ACC112 (cell line): ENCODE measurements at regions not wholly inside any gene's neighbourhood (a gene's known extent, or its start where the extent isn't known, plus 50 kb on each side); places are given as distances from the start of the nearest gene placed in this dataset.
"Not testable (repeated sequence)": the region's sequence is repeated elsewhere in the genome, so short reads cannot be mapped to it uniquely, and the experiment has no call there.

Source experiments
- H2AFZ ChIP-seq: fragments of 200-600 bp; sonication (generic); one replicate; pipeline ENCODE4 v1.6.0; 2017; ENCODE audit warnings: antibody characterized with exemption, low read length; ENCODE audit not compliant: unreplicated experiment
- H3K27ac ChIP-seq: fragments of 200-600 bp; sonication (generic); 2 replicates; pipeline ENCODE4 v1.5.1; 2014; ENCODE audit warnings: low read depth, mild to moderate bottlenecking, antibody characterized with exemption, low read length, moderate library complexity
- H3K27me3 ChIP-seq: fragments of 200-600 bp; sonication (generic); 2 replicates; pipeline ENCODE4 v1.6.1; 2014; ENCODE audit warnings: mild to moderate bottlenecking, antibody characterized with exemption, low read length, moderate library complexity, mixed read lengths; ENCODE audit not compliant: insufficient read depth
- H3K36me3 ChIP-seq: fragments of 200-600 bp; sonication (generic); 2 replicates; pipeline ENCODE4 v1.6.1; 2016; ENCODE audit warnings: mild to moderate bottlenecking, antibody characterized with exemption, low read length, moderate library complexity, mixed read lengths; ENCODE audit not compliant: insufficient read depth
- H3K4me1 ChIP-seq: fragments of 200-600 bp; sonication (generic); one replicate; pipeline ENCODE4 v1.6.1; 2016; ENCODE audit warnings: low read length, mixed read lengths; ENCODE audit not compliant: insufficient read depth, unreplicated experiment, control insufficient read depth
- H3K4me3 ChIP-seq: fragments of 200-600 bp; sonication (generic); 2 replicates; pipeline ENCODE4 v1.5.1; 2014; ENCODE audit warnings: mild to moderate bottlenecking, low read depth, low read length
- H3K79me2 ChIP-seq: fragments of 200-600 bp; sonication (generic); one replicate; pipeline ENCODE4 v1.6.0; 2016; ENCODE audit warnings: low read length; ENCODE audit not compliant: control insufficient read depth, unreplicated experiment, insufficient read depth

DNA sequence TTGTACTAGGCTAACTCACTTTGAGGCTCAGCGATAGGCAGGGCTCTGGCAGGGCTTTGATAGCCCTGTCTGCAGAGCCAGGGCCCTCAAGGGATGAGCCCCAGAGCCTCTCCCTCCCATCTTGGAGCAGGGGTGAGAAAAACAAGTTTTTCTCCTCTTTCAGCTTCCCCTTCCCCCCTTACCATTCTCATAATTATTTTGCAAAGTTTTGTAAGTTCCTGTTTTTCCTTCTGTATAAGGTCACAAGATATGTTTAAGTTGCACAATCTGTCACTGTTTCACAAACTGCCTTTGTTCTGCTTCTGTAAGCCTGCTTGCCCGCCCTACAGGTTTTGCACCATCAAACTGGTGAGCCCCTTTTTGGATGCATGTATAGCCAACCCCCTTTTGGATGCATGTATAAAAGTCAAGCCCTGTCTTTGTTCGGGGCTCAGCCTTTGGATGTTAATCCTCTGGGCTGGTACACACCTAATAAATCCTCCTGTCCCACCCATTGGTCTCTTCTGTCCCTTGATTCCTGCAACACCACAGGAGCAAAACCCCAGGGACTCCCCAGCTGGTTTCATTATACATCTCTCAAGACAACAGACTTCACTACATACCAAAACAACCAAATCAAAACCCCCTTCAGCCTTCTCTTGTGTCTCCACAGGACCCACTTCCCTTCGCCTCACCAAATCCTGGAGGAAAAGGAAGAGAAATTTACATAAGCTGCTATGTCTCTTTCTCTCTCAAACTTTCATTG, 52.5 kb upstream of the RESF1 start:
- Histone ChIP-seq H3K27me3 (0 out of 2 replicates have a peak, but pooled peaks cover 4% of the 10 kb centered on the region), H2AFZ (no peak overlapping the region), H3K36me3 (no peaks in the 10 kb centered on the region), H3K4me1 (no peaks in the 10 kb centered on the region), H3K27ac (no peak overlapping the region), H3K4me3 (no peak overlapping the region), H3K79me2 (no peaks in the 10 kb centered on the region)

DNA sequence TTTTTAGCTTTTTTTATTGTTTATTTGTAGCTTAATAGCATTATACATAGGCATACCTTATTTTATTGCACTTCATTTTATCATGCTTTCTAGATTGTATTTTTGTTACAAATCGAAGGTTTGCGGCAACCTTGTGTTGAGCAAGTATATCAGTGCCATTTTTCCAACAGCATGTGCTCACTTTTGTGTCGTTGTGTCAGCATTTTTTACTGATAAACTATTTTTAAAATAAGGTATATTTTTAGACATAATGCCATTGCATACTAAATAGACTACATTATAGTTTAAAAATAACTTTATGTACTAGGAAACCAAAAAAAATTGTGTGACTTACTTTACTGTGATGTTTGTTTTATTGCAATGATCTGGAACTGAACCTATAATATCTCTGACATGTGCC, 56.2 kb upstream of the RESF1 start:
- no peaks in the 10 kb centered on the region for H3K4me1 ChIP-seq
- H3K4me3 ChIP-seq, result no peak overlapping the region
- no peaks in the 10 kb centered on the region for H3K79me2 ChIP-seq
- H3K27ac ChIP-seq, result no peak overlapping the region
- no peak overlapping the region for H2AFZ ChIP-seq
- H3K27me3 ChIP-seq, result 0 out of 2 replicates have a peak, but pooled peaks cover 4% of the 10 kb centered on the region
- no peaks in the 10 kb centered on the region for H3K36me3 ChIP-seq

DNA sequence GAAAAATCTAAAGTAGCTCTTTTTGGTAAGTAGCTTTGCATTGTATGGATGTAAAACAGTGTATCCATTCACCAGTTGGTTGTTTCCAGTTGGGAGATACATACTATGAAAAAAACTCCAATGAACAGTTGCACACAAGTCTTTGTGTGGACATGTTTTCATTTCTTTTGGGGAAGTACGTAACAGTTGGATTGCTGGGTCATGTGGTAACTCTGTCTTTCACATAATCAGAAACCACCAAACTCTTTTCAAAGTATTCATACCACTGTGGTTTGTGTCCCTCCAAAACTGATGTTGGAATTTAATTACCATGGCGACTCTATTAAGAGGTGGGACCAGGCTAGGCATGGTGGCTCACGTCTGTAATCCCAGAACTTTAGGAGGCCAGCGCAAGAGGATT, 58.9 kb upstream of the RESF1 start:
- Histone ChIP-seq H3K36me3 (no peaks in the 10 kb centered on the region), H3K27me3 (peaks cover 4% of the 10 kb centered on the region; the same call in 1 of the 2 replicates), H3K4me3 (no peak overlapping the region), H3K4me1 (no peaks in the 10 kb centered on the region), H3K79me2 (no peaks in the 10 kb centered on the region), H2AFZ (no peak overlapping the region), H3K27ac (no peak overlapping the region)

DNA sequence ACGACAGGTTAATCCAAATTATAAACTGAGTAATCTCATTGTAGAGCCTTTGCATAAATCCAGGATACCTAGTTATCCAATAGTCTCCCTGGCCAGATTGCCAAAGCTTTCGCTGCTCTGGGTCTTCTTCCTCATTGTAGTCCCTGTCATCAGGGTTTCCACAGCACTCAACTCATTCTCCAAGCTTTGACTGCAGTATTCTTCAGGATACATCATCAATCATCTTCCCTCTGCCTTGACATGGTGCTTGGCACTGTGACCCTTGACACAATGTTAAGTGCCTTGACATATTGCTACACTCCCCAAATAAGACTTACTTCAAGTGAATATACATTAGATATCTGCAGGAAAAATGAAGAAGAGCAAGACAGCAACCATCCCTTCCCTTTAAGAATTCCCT, 60.1 kb upstream of the RESF1 start:
- Histone ChIP-seq H3K4me1 (no peaks in the 10 kb centered on the region), H3K27ac (no peak overlapping the region), H3K4me3 (no peak overlapping the region), H3K36me3 (no peaks in the 10 kb centered on the region), H3K79me2 (no peaks in the 10 kb centered on the region), H2AFZ (no peak overlapping the region), H3K27me3 (peaks cover 4% of the 10 kb centered on the region; the same call in 1 of the 2 replicates)

DNA sequence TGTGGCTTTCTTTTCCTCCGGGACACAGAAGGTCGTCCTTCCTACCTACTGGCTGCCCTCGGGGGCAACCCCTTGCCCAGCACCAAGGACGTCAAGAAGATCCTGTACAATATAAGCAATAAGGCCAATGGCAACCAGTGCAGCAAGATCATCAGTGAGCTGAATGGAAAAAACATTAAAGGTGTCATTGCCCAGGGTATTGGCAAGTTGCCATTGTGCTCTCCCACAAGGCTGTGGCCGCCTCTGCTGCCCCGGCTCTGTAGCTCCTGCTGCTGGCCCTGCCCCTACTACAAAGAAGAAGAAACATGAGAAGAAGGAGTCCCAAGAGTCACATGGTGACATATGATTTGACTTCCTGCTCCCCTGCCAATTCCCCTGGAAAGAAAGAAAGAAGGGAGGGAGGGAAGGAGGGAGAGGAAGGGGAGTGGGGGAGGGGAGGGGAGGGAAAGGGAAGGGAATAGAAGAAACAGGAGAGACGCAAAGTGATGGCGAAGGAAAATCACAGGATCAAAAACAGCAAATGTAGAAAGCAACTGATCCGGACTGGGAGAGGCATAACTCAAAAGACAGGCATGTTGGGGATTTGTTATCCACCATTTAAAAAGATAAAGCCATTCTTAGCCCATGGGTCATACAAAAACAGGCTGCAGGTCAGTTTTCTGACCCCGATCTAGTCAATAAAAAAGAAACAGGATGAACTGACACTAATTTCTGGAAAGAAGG, 61.3 kb upstream of the RESF1 start:
- Histone ChIP-seq H3K4me1 (no peaks in the 10 kb centered on the region), H3K79me2 (no peaks in the 10 kb centered on the region), H3K36me3 (no peaks in the 10 kb centered on the region), H3K4me3 (no peak overlapping the region), H2AFZ (no peak overlapping the region), H3K27ac (no peak overlapping the region), H3K27me3 (peaks cover 4% of the 10 kb centered on the region; the same call in 1 of the 2 replicates)

DNA sequence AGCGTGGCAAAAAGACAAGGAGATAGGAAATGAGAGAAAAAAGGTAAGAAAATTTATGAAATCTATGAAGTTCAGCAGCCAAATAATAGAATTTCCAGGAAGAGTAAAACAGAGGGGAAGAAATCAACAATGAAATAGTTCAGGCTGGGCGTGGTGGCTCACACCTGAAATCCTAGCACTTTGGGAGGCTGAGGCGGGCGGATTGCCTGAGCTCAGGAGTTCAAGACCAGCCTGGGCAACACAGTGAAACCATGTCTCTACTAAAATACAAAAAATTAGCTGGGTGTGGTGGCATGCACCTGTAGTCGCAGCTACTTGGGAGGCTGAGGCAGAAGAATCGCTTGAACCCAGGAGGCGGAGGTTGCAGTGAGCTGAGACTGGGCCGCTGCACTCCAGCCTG, 62.1 kb upstream of the RESF1 start:
- H3K27me3 ChIP-seq, H3K4me3 ChIP-seq, H3K27ac ChIP-seq, H3K79me2 ChIP-seq, H2AFZ ChIP-seq, H3K4me1 ChIP-seq, H3K36me3 ChIP-seq: not testable (repeated sequence)

DNA sequence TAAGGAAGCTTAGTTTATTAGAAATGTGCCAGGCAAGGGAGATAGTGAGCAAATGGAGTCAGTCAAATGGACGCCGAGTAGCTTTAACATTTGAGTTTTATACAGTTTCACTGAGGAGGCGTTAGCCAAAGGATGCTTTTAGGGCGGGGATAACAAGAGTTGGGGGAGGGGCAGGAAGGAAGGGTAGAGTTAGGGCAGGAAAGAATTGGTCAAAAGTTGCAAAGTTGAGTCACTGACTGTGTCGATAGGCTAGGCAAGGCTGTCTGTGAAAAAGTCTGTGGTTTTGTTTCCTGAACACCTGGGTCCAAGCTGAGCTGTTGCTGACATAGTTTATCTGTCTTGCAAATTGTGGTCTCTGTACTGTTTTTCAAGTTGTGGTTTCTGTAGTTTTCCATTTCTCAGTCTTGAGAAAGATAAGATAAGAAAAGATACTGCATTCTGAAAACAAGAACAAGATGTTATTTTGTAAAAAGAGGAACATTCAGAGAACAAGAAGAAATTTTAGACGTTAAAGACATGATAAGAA, 62.6 kb upstream of the RESF1 start:
- Histone ChIP-seq H3K4me1 (no peaks in the 10 kb centered on the region), H2AFZ (no peak overlapping the region), H3K27ac (no peak overlapping the region), H3K4me3 (no peak overlapping the region), H3K36me3 (no peaks in the 10 kb centered on the region), H3K79me2 (no peaks in the 10 kb centered on the region), H3K27me3 (peaks cover 4% of the 10 kb centered on the region; the same call in 1 of the 2 replicates)

DNA sequence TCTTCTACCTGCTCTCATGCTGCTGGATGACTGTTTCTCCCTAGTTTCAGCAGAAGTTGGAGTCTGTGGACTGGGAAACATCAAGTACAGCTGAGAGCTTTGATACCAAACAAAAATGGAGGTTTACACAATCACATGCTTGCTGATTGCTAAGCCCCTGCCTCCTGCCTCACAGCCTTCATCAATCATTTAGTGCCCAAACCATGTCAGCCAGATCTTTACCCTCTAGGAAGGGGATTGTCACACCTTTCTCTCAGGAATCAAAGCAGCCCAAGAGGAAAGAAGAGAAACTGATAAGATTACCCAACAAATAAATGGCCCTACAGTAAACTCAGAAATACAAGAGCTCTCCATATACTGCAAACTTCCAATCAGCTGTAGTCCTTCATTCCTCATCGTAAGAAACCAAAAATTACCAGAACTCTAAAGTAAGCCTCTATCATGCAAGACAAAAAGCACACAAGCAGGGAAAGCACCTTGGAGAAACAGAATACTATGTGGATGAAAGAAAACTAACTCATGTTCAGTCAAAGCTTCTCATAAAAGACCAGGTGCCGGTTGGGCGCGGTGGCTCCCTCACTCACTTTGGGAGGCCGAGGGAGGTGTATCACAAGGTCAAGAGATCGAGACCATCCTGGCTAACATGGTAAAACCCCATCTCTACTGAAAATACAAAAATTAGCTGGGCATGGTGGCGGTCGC, 63.6 kb upstream of the RESF1 start:
- Histone ChIP-seq H3K27ac (no peak overlapping the region), H3K27me3 (peaks cover 4% of the 10 kb centered on the region; the same call in 1 of the 2 replicates), H3K4me3 (no peak overlapping the region), H3K4me1 (no peaks in the 10 kb centered on the region), H2AFZ (no peak overlapping the region), H3K36me3 (no peaks in the 10 kb centered on the region), H3K79me2 (no peaks in the 10 kb centered on the region)

DNA sequence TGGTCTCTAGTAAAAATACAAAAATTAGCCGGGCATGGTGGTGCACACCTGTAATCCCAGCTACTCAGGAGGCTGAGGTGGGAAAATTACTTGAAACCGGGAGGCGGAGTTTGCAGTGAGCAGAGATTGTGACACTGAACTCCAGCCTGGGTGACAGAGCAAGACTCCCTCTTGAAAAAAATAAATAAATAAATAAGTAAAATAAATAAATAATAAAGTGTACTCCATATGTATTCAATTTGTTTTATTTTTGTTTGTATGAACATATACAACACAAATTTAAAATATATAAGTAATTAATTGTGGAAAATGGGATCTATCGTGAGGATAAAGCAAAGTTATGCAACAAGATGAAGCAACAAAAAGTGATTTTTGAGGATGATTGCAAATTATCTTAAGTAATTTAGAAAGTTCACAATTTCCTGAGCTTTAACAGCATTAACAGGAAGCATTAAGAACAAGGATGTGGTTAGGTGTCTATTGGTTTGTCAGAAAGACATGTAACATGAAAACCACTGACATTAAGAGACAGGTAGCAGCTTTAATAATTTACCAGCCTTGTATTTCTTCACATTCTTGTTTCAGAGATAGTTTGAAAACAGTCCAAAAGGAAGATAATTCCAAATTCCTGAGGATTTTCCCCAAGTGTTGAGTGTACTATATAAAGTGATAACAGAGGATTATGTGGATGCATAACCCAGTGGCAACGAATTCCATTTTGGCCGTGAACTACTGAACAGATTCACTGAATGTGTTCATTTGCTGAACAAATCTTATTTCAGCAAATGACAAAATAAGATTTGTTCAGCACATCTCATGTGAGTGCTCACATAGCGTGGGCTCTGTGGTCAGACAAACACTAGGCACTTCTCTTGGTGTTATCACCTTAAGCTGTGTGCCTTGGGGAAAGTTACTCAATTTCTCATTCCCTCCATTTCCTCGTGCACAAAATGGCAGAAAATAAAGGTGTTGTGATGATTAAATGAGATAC, 68.6 kb upstream of the RESF1 start:
- H3K79me2 ChIP-seq, result no peaks in the 10 kb centered on the region
- no peaks in the 10 kb centered on the region for H3K4me1 ChIP-seq
- H3K27me3 ChIP-seq, result peaks cover 7% of the 10 kb centered on the region; the same call in 1 of the 2 replicates
- no peak overlapping the region for H3K27ac ChIP-seq
- H2AFZ ChIP-seq, result no peak overlapping the region
- H3K4me3 ChIP-seq, result no peak overlapping the region
- no peaks in the 10 kb centered on the region for H3K36me3 ChIP-seq
